ENCODE measurements at regions not wholly inside any gene's neighbourhood (a gene's known extent, or its start where the extent isn't known, plus 50 kb on each side); places are given as distances from the start of the nearest gene placed in this dataset.

DNA sequence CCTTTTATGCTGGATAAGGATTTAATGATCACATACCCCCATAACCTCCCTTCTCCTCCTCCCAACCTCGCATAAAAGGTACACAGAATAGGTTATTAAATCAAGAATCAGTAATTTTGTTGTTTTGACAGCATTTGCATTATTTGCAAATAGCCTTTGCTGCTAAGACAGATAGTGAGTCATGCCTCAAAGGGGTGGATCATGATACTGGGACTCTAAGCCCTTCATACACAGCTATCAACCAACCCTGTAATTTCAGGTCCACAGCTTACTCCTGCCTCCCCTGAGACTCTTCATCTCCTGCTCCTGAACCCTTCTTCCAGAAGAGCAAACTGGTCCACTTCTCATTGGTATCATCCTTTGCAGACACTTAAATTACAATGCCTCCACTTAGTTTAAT, 73.8 kb upstream of the KLHL29 start (continued):
- TF ChIP-seq, protein P1, sequence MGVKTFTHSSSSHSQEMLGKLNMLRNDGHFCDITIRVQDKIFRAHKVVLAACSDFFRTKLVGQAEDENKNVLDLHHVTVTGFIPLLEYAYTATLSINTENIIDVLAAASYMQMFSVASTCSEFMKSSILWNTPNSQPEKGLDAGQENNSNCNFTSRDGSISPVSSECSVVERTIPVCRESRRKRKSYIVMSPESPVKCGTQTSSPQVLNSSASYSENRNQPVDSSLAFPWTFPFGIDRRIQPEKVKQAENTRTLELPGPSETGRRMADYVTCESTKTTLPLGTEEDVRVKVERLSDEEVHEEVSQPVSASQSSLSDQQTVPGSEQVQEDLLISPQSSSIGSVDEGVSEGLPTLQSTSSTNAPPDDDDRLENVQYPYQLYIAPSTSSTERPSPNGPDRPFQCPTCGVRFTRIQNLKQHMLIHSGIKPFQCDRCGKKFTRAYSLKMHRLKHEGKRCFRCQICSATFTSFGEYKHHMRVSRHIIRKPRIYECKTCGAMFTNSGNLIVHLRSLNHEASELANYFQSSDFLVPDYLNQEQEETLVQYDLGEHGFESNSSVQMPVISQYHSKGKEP (CRISPR knock-in tag; IDR thresholded peaks at IDR 0.05): no peak
- TF ChIP-seq, protein P2, sequence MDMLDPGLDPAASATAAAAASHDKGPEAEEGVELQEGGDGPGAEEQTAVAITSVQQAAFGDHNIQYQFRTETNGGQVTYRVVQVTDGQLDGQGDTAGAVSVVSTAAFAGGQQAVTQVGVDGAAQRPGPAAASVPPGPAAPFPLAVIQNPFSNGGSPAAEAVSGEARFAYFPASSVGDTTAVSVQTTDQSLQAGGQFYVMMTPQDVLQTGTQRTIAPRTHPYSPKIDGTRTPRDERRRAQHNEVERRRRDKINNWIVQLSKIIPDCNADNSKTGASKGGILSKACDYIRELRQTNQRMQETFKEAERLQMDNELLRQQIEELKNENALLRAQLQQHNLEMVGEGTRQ (IDR thresholded peaks at IDR 0.05; ENCODE audit: low read depth, low read length): no peak
- TF ChIP-seq, protein P2 (CRISPR knock-in tag; IDR thresholded peaks at IDR 0.05; ENCODE audit: borderline replicate concordance): no peak
- no peak for TF ChIP-seq ZNF792 (CRISPR knock-in tag; IDR thresholded peaks at IDR 0.05)
- no peak for TF ChIP-seq MATR3 (CRISPR knock-in tag; IDR thresholded peaks at IDR 0.05)
- TF ChIP-seq ZNF530 (CRISPR knock-in tag; IDR thresholded peaks at IDR 0.05; ENCODE audit: low read depth): no peak
- no peak for TF ChIP-seq SP1 (IDR thresholded peaks at IDR 0.05)
- no peak for TF ChIP-seq SP1 (CRISPR knock-in tag; IDR thresholded peaks at IDR 0.05)
- TF ChIP-seq MED1 (CRISPR knock-in tag; IDR thresholded peaks at IDR 0.05): no peak

DNA sequence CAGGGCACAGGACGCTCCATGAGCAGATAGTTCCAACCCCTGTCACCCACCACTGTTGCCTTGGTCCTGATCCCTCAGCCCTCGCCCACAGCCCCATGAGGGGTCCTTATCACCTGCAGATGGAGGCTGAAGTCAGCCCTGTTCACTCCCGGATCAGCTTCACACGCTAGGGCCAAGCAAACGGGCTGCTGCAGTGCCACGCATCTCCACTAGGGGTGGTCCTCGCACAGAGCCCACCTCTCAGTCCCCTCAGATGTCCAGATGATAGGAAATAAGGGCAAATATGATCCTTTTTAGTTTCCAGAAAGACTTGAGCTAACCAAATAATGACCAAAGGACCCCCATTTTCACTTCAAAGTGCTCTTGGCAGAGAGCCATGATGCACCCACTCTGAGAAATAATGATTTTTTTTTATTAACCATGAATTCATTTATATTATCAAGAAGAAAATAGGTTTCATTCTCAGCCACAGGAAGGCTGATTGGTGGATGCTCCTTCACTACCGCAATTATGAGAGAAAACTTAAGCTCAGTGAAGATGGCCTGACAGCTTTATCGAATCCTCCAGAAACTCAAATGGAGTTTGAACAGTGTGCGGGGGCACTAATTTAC, 71.9 kb upstream of the KLHL29 start:
- Histone ChIP-seq H3K27ac (ENCODE audit: extremely low read length, insufficient read depth, low read length) (no peak overlapping the region), H4K20me1 (ENCODE audit: insufficient read depth, low read length) (no peaks in the 10 kb centered on the region), H3K79me2 (ENCODE audit: insufficient read depth, low read length) (no peaks in the 10 kb centered on the region), H3K4me2 (ENCODE audit: low read depth, low read length) (no peak overlapping the region), H3K4me1 (ENCODE audit: insufficient read depth, low read length) (no peaks in the 10 kb centered on the region), H2AFZ (ENCODE audit: low read length) (no peak overlapping the region), H3K4me3 (replicated peaks in 1 of 3; ENCODE audit: insufficient read depth in 1 of 3, low read depth in 2 of 3, low read length in 3 of 3) (no peak overlapping the region), H3K27me3 (ENCODE audit: control insufficient read depth in 1 of 2, insufficient read depth in 2 of 2, low read length in 2 of 2) (no peaks in the 10 kb centered on the region), H3K9me3 (ENCODE audit: low read length) (no peaks in the 10 kb centered on the region), H3K36me3 (replicated peaks in 1 of 2; ENCODE audit: control insufficient read depth in 1 of 2, insufficient read depth in 2 of 2, low read length in 2 of 2) (no peaks in the 10 kb centered on the region), H3K9ac (ENCODE audit: insufficient read depth, low read depth, low read length) (no peak overlapping the region)
- TF ChIP-seq ZBTB1 (CRISPR knock-in tag; IDR thresholded peaks at IDR 0.05; ENCODE audit: borderline replicate concordance) (no peak), STAG1 (CRISPR knock-in tag; IDR thresholded peaks at IDR 0.05) (peak; percentile 62), ZNF678 (CRISPR knock-in tag; IDR thresholded peaks at IDR 0.05) (no peak), CTCF (CRISPR knock-in tag; IDR thresholded peaks at IDR 0.05) (peak; percentile 60), XRCC5 (optimal IDR thresholded peaks at IDR 0.05; ENCODE audit: low read length) (peak; percentile 54), GMEB1 (CRISPR knock-in tag; IDR thresholded peaks at IDR 0.05; ENCODE audit: borderline replicate concordance) (no peak)
- FAIRE-seq: peak; percentile 34
- intact Hi-C loops (cut with micrococcal nuclease; ENCODE audit: unreplicated experiment) (no loop called here), in situ Hi-C loops (cut with HindIII; ENCODE audit: extremely low pct_ligation_motif_present, low pct_unique_long_range_greater_than_20kb) (no loop called here)
- peak; percentile 94 for ATAC-seq
- 39% methylated on average over 9 of the region's 10 CpGs for WGBS (ENCODE audit: low lambda C conversion rate)
- no peak for DNase-seq (ENCODE audit: low spot score)
- no TSS peak for BruUV-seq (replicated peaks)
- ChIA-PET CTCF (ENCODE audit: low intra/inter-chr PET ratio, low total read pairs) (no interaction called here), POLR2A (no interaction called here)

All from HepG2 (cell line).